ENCODE measurements at regions not wholly inside any gene's neighbourhood (a gene's known extent, or its start where the extent isn't known, plus 50 kb on each side); places are given as distances from the start of the nearest gene placed in this dataset.
"Not testable (repeated sequence)": the region's sequence is repeated elsewhere in the genome, so short reads cannot be mapped to it uniquely, and the experiment has no call there.

DNA sequence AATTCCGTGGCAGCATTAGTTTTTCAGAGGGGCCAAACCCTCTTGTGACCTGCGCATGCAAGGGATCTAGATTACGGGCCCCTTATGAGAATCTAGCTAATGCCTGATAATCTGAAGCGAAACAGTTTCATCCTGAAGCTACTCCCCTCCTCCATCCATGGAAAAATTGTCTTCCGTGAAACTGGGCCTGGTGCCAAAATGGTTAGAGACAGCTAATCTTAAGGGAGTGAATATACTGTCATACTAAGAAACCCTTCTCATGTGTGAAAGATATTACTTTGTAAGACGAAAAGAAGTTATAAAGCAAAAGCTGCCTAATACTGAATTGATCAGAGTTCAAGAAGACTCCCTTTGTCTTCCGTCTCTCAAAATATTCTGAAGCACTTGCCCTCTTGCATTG, 166.3 kb downstream of the DUSP10 start:
- Histone ChIP-seq H3K9me2 (ENCODE audit: insufficient read depth, low read length) (0 out of 2 replicates have a peak, but pooled peaks cover 4% of the 10 kb centered on the region), H3K4me1 (ENCODE audit: insufficient read depth, low read length, poor library complexity, severe bottlenecking) (no peaks in the 10 kb centered on the region), H2AFZ (ENCODE audit: low read length) (no peak overlapping the region), H3K27ac (ENCODE audit: low read depth, low read length, poor library complexity, severe bottlenecking) (no peak overlapping the region), H3K4me2 (ENCODE audit: low read length) (no peak overlapping the region), H4K20me1 (ENCODE audit: insufficient read depth, low read length) (no peaks in the 10 kb centered on the region), H3K4me3 (ENCODE audit: low read depth, low read length, poor library complexity, severe bottlenecking) (no peak overlapping the region), H3K79me2 (ENCODE audit: insufficient read depth, low read depth, low read length) (no peaks in the 10 kb centered on the region), H3K9me3 (ENCODE audit: low read length) (no peaks in the 10 kb centered on the region), H3K36me3 (ENCODE audit: insufficient read depth, low read length) (no peaks in the 10 kb centered on the region)
- intact Hi-C loops (cut with micrococcal nuclease; ENCODE audit: unreplicated experiment) = no loop called here
- no peak for DNase-seq (ENCODE audit: low spot score)
- ChIA-PET POLR2A (interaction anchor here (0.7 kb wide), 1 partner anchor 25 kb away, joined by 3 read pairs; no protein-coding TSS in a partner anchor), CTCF (ENCODE audit: unreplicated experiment) (no interaction called here)
- no TSS peak for BruUV-seq (replicated peaks)
- no peak for TF ChIP-seq EZH2phosphoT487 (IDR thresholded peaks at IDR 0.05; ENCODE audit: borderline replicate concordance, low read depth, low read length)

GRCh38 chr1:221576268-221576667, 165.6 kb downstream of the DUSP10 start:
- Histone ChIP-seq H3K36me3 (ENCODE audit: insufficient read depth, low read length) (no peaks in the 10 kb centered on the region), H3K27ac (ENCODE audit: low read depth, low read length, poor library complexity, severe bottlenecking) (no peak overlapping the region), H3K4me3 (ENCODE audit: low read depth, low read length, poor library complexity, severe bottlenecking) (no peak overlapping the region), H3K4me2 (ENCODE audit: low read length) (no peak overlapping the region), H3K4me1 (ENCODE audit: insufficient read depth, low read length, poor library complexity, severe bottlenecking) (no peaks in the 10 kb centered on the region), H2AFZ (ENCODE audit: low read length) (no peak overlapping the region), H3K9me2 (ENCODE audit: insufficient read depth, low read length) (0 out of 2 replicates have a peak, but pooled peaks cover 4% of the 10 kb centered on the region), H3K9me3 (ENCODE audit: low read length) (no peaks in the 10 kb centered on the region), H4K20me1 (ENCODE audit: insufficient read depth, low read length) (no peaks in the 10 kb centered on the region), H3K79me2 (ENCODE audit: insufficient read depth, low read depth, low read length) (no peaks in the 10 kb centered on the region)
- ChIA-PET POLR2A (interaction anchor here (0.6 to 0.7 kb wide), 2 partner anchors 24 to 681 kb away, joined by 3 to 4 read pairs; no protein-coding TSS in a partner anchor), CTCF (ENCODE audit: unreplicated experiment) (no interaction called here)
- peak; percentile 3 for DNase-seq (ENCODE audit: low spot score)
- no TSS peak for BruUV-seq (replicated peaks)
- TF ChIP-seq EZH2phosphoT487 (IDR thresholded peaks at IDR 0.05; ENCODE audit: borderline replicate concordance, low read depth, low read length) (no peak), CTCF (conservative IDR thresholded peaks at IDR 0.05; ENCODE audit: low read length) (no peak)
- intact Hi-C loops (cut with micrococcal nuclease; ENCODE audit: unreplicated experiment) = no loop called here

GRCh38 chr1:221583465-221583864, 158.4 kb downstream of the DUSP10 start:
- no peak for DNase-seq (ENCODE audit: low spot score)
- Histone ChIP-seq H3K4me2 (ENCODE audit: low read length) (no peak overlapping the region), H3K9me2 (ENCODE audit: insufficient read depth, low read length) (no peaks in the 10 kb centered on the region), H3K27ac (ENCODE audit: low read depth, low read length, poor library complexity, severe bottlenecking) (no peak overlapping the region), H3K79me2 (ENCODE audit: insufficient read depth, low read depth, low read length) (no peaks in the 10 kb centered on the region), H3K4me3 (ENCODE audit: low read depth, low read length, poor library complexity, severe bottlenecking) (no peak overlapping the region), H4K20me1 (ENCODE audit: insufficient read depth, low read length) (no peaks in the 10 kb centered on the region), H2AFZ (ENCODE audit: low read length) (no peak overlapping the region), H3K36me3 (ENCODE audit: insufficient read depth, low read length) (no peaks in the 10 kb centered on the region), H3K9me3 (ENCODE audit: low read length) (no peaks in the 10 kb centered on the region), H3K4me1 (ENCODE audit: insufficient read depth, low read length, poor library complexity, severe bottlenecking) (no peaks in the 10 kb centered on the region)
- ChIA-PET POLR2A (interaction anchor here (0.5 kb wide), 1 partner anchor 945 kb away, joined by 6 read pairs; no protein-coding TSS in a partner anchor), CTCF (ENCODE audit: unreplicated experiment) (no interaction called here)
- intact Hi-C loops (cut with micrococcal nuclease; ENCODE audit: unreplicated experiment) = no loop called here
- BruUV-seq (replicated peaks) = no TSS peak
- TF ChIP-seq EZH2phosphoT487 (IDR thresholded peaks at IDR 0.05; ENCODE audit: borderline replicate concordance, low read depth, low read length) (no peak), CTCF (conservative IDR thresholded peaks at IDR 0.05; ENCODE audit: low read length) (no peak)

- DNase-seq (ENCODE audit: low spot score); H3K79me2 ChIP-seq (ENCODE audit: insufficient read depth, low read depth, low read length); POLR2A ChIA-PET; intact Hi-C loops (cut with micrococcal nuclease; ENCODE audit: unreplicated experiment); BruUV-seq (replicated peaks); H3K36me3 ChIP-seq (ENCODE audit: insufficient read depth, low read length); H3K4me3 ChIP-seq (ENCODE audit: low read depth, low read length, poor library complexity, severe bottlenecking); CTCF ChIA-PET (ENCODE audit: unreplicated experiment); H2AFZ ChIP-seq (ENCODE audit: low read length); H3K4me2 ChIP-seq (ENCODE audit: low read length); H3K9me2 ChIP-seq (ENCODE audit: insufficient read depth, low read length); H4K20me1 ChIP-seq (ENCODE audit: insufficient read depth, low read length); H3K9me3 ChIP-seq (ENCODE audit: low read length); H3K27ac ChIP-seq (ENCODE audit: low read depth, low read length, poor library complexity, severe bottlenecking); H3K4me1 ChIP-seq (ENCODE audit: insufficient read depth, low read length, poor library complexity, severe bottlenecking): not testable (repeated sequence)
These were observed 154.9 kb downstream of the DUSP10 start for GRCh38 chr1:221587013-221587412.

DNA sequence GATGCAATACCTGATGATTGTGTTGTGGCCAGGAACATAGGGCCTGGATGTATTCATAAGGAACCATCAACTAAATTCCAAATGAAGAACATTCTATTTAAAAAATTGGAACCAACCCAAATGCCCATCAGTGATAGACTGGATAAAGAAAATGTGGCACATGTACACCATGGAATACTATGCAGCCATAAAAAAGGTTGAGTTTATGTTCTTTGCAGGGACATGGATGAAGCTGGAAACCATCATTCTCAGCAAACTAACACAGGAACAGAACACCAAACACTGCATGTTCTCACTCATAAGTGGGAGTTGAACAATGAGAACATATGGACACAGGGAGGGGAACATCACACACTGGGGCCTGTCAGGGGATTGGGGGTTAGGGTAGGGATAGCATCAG, 150.6 kb downstream of the DUSP10 start:
- H3K79me2 ChIP-seq (ENCODE audit: insufficient read depth, low read depth, low read length); H3K4me3 ChIP-seq (ENCODE audit: low read depth, low read length, poor library complexity, severe bottlenecking); DNase-seq (ENCODE audit: low spot score); intact Hi-C loops (cut with micrococcal nuclease; ENCODE audit: unreplicated experiment); H2AFZ ChIP-seq (ENCODE audit: low read length); H3K9me3 ChIP-seq (ENCODE audit: low read length); H3K4me2 ChIP-seq (ENCODE audit: low read length); BruUV-seq (replicated peaks); POLR2A ChIA-PET; H3K4me1 ChIP-seq (ENCODE audit: insufficient read depth, low read length, poor library complexity, severe bottlenecking); H3K36me3 ChIP-seq (ENCODE audit: insufficient read depth, low read length); H3K27ac ChIP-seq (ENCODE audit: low read depth, low read length, poor library complexity, severe bottlenecking); CTCF ChIA-PET (ENCODE audit: unreplicated experiment); H4K20me1 ChIP-seq (ENCODE audit: insufficient read depth, low read length); H3K9me2 ChIP-seq (ENCODE audit: insufficient read depth, low read length): not testable (repeated sequence)
